HG03066 (cell line): ENCODE measurements at regions not wholly inside any gene's neighbourhood (a gene's known extent, or its start where the extent isn't known, plus 50 kb on each side); places are given as distances from the start of the nearest gene placed in this dataset.
"Not testable (repeated sequence)": the region's sequence is repeated elsewhere in the genome, so short reads cannot be mapped to it uniquely, and the experiment has no call there.

Experiments used
- ATAC-seq: cut with Tn5 transposase; IDR thresholded peaks from one replicate; pipeline ENCODE4 v1.9.1; 2021; ENCODE audit warnings: low read depth; ENCODE audit not compliant: unreplicated experiment

DNA sequence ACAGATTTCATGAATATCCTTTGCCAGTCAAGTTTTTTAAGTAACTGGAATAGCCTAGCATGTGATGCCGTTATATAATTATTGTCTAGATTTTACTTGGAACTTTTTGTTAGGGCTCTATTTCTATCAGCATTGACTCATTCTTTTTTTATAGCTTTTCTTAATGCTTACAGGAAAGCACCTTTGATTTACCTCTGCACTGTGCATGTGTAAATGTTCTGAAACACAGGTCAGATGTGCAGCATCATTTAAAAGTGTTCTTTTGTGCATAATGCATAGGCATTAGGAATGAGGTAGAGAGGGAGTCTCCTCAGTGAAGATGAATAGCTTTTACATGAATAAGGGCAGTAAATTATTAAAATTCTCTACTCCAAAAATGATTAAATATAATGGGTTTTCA is 669.3 kb upstream of the MBL2 start:
- ATAC-seq = no peak

GRCh38 chr10:53440601-53441000 is 668.0 kb upstream of the MBL2 start:
- no peak for ATAC-seq

DNA sequence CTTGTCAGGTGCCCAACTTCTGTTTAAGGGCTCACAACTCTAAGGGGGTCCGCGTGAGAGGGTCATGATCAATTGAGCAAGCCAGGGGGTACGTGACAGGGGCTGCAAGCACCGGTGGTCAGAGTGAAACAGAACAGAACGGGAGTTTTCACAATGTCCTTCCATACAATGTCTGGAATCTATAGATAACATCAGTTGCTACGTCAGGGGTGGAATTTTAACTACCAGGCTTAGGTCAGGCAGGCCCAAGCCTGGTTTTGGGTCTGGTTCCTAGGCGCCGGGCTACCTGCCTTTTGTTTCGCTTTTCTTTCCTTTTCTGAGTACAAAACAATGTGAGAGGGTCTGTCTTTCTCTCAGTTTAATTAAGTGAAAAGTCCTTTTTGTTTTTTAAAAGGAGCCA is 666.5 kb upstream of the MBL2 start:
- not testable (repeated sequence) for ATAC-seq

DNA sequence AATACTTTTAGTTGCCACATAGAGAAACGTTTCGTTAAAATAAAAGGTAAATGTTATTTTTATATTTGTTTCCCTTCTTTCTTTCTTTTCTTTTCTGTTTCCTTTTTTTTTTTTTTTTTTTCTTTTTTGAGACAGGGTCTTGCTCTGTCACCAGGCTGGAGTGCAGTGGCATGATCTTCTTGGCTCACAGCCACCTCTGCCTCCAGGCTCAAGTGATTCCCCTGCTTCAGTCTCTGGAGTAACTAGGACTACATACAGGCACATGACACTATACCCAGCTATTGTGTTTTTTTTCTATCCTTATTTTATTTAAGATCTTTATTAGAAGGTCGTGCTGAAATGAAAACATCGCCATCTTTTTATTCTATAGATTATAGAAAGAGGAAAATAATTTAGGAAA is 661.8 kb upstream of the MBL2 start:
- ATAC-seq = no peak

GRCh38 chr10:53432035-53432434 is 659.5 kb upstream of the MBL2 start:
- no peak for ATAC-seq

DNA sequence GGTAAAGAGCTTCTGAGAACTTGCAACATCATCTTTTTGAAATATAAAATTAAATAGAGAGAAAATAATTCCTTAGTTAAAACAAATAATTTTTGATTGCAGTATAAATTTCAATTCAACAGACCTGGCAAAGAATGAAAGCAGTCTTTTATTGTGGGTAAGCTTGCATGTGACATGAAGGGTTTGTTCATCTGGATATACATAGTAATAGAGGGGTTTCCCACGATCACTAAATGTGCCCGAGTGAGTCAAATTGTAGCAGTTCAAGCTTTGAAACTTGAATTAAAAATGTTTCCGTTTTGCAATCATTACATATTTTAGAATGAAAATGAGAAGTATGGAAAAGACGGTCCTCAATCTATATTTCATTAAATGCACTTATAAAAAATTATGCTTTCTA is 658.4 kb upstream of the MBL2 start:
- ATAC-seq = no peak

- no peak for ATAC-seq
Measured at GRCh38 chr10:53430127-53430891, 657.7 kb upstream of the MBL2 start.

DNA sequence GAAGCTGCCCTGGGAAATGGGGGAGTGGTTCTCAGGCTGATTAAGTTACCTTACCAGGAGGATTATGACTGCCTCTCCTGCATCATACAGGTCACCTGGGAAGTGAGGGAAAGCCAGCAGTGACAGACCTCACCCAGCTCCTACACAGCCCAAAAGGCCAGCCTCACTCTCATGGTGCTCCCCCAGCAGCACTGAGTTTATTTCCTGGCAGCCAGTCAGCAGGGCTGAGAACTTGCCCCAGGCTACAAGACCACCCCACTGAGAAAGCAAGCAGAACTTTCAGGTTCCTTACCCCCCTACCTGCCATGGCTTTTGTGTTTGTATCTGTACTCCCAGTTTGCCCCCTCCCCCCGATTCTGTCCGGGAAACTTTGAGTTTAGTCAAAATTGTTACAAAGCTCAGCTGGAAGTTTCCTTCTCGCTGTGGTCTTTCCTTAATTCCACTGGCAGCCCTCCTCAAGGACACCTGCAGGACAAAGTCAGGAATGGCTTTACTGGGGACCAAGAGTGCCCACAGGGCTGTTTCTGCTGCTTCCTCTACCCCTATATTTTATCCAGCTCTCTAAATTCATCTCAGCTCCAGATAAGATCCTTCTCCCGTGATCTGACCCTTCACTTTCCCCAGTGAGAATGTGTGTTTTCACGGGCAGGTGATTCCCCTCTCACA is 649.8 kb upstream of the MBL2 start:
- ATAC-seq = no peak

DNA sequence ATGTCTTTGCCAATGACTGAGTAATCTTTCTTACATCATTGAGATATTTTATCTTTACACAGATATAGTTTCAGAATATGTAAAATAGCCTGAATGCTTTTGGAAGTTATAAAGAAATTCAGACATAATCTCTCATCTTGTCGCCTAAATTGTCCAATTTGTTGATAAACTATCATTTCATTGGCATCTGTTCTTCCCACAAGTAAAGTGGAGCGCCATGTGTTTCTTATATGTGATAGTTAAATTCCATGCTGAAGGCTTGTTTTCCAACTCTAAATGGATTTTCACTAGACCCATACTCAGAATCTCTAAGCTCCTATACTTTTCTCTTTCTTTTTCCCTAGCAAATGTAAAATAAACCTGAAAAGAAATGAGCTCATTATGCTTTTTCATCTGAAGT is 640.1 kb upstream of the MBL2 start:
- ATAC-seq = no peak

GRCh38 chr10:53406532-53406931 is 633.9 kb upstream of the MBL2 start:
- no peak for ATAC-seq

DNA sequence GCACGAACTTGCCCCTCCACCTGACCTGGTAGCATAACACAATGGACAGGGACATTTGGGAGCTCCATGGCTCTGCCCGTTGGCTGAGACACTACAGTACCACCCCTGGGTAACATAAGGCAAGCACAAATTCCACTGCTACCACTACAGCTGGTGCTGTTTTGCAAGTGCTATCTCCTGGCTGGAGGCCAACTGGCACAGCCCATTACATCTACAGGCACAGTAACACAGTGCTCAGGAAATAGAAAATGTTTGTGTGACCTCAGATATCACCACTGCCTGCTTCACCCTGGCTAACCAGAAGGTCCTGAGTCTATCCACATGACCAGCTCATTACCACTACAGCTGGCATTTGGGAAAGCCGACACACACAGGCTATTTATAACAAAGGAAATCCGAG is 631.1 kb upstream of the MBL2 start:
- ATAC-seq = no peak

GRCh38 chr10:53402594-53402993 is 630.0 kb upstream of the MBL2 start:
- no peak for ATAC-seq

- ATAC-seq = no peak
Measured at GRCh38 chr10:53401536-53401935, 629.0 kb upstream of the MBL2 start.

DNA sequence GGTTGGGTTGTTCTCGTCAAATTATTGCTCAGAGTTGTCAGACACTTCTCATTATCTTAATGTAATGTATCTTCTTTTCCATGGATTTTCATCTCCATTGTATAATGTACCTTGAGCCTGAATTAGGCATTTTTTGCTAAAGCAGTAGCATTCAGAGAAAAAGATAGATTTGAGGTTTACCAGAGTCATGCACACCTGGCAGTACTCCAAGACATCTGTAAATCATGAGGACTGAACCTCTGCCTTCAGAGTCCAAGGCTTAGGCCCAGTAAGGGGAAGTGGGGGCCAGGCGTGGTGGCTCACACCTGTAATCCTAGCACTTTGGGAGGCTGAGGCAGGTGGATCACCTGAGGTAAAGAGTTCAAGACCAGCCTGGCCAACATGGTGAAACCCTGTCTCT is 624.3 kb upstream of the MBL2 start:
- ATAC-seq = no peak

DNA sequence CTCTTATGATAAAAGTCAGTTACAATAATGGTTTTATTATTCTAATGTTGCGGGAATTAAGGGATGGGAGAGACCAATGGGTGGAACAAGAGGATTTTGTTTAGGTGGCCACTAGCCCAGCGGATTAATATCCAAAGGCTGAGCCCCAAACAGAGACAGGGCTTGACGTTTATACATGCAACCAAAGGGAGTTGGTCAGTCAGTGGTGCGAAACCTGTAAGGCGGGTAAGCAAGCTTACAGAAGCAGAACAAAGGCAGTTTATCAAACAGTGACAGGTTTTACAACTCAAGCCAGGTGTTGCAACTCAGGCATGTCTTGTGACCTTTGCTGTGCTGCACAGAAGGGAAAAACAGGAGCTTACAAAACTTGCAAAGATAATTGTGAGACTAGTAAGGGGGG is 622.9 kb upstream of the MBL2 start:
- ATAC-seq = no peak

DNA sequence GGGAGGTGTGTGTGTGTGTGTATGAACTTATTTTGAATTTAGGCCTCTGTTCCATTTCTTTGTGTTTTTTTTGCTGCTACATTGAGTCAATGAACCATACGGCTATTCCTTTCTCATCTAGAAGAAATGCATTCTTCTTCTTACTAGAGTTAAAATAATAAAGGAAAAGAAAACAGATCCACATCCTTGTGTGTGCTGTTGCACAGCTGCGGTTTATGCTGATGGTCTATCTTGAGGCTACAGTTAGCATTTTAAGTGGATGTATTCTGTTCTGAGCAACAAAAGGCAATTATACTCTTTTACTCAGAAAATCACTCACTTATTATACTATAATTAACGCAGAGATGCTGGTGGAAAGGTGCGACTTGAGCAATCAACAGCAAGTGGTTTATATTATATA is 615.0 kb upstream of the MBL2 start:
- ATAC-seq = no peak

DNA sequence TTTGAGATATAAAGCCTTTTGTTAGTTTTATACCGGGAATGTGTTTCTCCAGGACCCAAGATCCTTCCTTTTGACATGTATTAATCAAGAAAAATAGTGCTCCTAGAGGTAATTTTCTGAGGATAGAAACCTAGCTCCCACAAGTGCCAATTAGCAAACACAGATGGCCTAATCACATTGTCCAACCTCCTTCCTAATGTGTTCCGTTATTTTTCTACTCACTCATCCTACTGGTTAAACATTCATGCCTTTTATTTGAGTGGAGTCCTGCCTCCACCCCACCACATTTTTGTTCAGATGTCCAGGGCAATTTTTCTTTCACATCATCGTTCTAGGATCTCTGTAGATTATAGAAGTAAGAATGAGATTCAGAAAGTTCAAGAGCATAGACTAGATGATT is 610.0 kb upstream of the MBL2 start:
- ATAC-seq = no peak

- no peak for ATAC-seq
Measured at GRCh38 chr10:53379956-53380355, 607.4 kb upstream of the MBL2 start.

DNA sequence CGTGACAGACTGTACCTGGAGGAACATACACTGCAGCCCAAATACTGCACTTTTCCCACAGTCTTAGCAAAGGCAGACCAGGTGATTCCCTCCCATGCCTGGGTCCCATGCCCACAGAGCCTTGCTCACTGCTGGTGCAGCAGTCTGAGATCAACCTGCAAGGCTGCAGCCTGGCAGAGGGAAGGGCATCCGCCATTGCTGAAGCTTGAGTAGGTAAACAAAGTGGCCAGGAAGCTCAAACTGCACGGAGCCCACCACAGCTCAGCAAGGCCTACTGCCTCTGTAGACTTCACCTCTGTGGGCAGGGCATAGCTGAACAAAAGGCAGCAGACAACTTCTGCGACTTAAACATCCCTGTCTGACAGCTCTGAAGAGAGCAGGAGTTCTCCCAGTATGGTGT is 597.8 kb upstream of the MBL2 start:
- no peak for ATAC-seq

DNA sequence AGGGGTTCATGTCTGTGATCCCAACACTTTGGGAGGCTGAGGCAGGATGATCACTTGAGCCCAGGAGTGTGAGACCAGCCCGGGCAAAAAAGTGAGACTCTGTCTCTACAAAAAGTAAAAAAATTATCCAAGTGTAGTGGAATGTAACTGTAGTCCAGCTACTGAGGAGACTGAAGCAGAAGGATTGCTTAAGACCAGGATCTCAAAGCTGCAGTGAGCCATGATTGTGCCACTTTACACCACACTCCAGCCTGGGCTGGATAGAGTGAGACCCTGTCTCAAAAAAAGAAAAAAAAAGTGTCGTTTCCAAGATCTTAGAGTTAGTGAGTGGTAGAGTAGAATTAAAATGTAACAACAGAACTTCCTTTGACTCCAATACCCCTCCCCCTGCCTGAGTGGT is 589.4 kb upstream of the MBL2 start:
- ATAC-seq = no peak

DNA sequence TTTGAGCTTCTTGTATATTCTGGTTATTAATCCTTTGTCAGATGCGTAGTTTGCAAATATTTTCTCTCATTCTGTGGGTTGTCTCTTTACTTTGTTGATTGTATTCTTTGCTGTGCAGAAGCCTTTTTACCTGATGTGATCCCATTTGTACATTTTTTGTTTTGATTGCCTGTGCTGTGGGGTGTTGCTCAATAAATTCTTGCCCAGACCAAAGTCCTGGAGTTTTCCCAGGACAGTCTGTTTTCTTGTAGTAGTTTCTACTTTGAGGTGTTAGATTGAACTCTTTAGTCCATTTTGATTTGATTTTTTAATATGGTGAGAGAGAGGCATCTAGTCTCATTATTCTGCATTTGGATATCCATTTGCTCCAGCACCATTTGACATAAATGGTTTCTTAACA is 588.7 kb upstream of the MBL2 start:
- no peak for ATAC-seq

GRCh38 chr10:53358978-53359377 is 586.4 kb upstream of the MBL2 start:
- not testable (repeated sequence) for ATAC-seq
